Ascending aorta (tissue), 2 donors: ENCODE measurements at regions not wholly inside any gene's neighbourhood (a gene's known extent, or its start where the extent isn't known, plus 50 kb on each side); places are given as distances from the start of the nearest gene placed in this dataset.
"Not testable (repeated sequence)": the region's sequence is repeated elsewhere in the genome, so short reads cannot be mapped to it uniquely, and the experiment has no call there.

Experiments
- DNase-seq, 2 donors: peaks; one replicate each; pipeline ENCODE4 v3.0.0-alpha.2; 2019; ENCODE audit warnings: low spot score in 2 of 2
- H3K27ac ChIP-seq, 2 donors: fragments of 200-600 bp; sonication (generic); one replicate each; pipeline ENCODE4 v1.5.1; 2016 to 2017; ENCODE audit warnings: mild to moderate bottlenecking in 1 of 2
- H3K27me3 ChIP-seq: fragments of 200-600 bp; sonication (generic); one replicate; pipeline ENCODE4 v1.5.1; 2017
- H3K36me3 ChIP-seq, 2 donors: fragments of 200-600 bp; sonication (generic); one replicate each; pipeline ENCODE4 v1.5.1; 2016
- H3K4me1 ChIP-seq, 2 donors: fragments of 200-600 bp; sonication (generic); one replicate each; pipeline ENCODE4 v1.5.1; 2016 to 2017; ENCODE audit warnings: mild to moderate bottlenecking in 1 of 2
- H3K4me3 ChIP-seq, 2 donors: fragments of 200-600 bp; sonication (generic); one replicate each; pipeline ENCODE4 v1.5.1; 2016 to 2017; ENCODE audit warnings: mild to moderate bottlenecking in 1 of 2
- H3K9me3 ChIP-seq, 2 donors: fragments of 200-600 bp; sonication (generic); one replicate each; pipeline ENCODE4 v1.5.1; 2016
- CTCF ChIP-seq, 3 experiments: fragments of 200-600 bp in 2 of 3; fragments of 450-650 bp in 1 of 3; sonication (generic) in 2 of 3; IDR thresholded peaks; one replicate each; pipeline ENCODE4 v1.5.1; 2016 to 2019; ENCODE audit warnings: antibody characterized with exemption in 3 of 3, mild to moderate bottlenecking in 1 of 3, moderate library complexity in 1 of 3
- intact Hi-C: fragments of 100-400 bp; cut with DNase I; formaldehyde crosslinking; loops from one replicate; pipeline ENCODE4 v1.15.1; 2023

- no peaks in the 10 kb centered on the region for H3K4me1 ChIP-seq
- TF ChIP-seq CTCF (IDR thresholded peaks at IDR 0.05): no peak
- intact Hi-C loops: no loop called here
These were observed 154.0 kb downstream of the LY86 start for GRCh38 chr6:6742535-6742934.

DNA sequence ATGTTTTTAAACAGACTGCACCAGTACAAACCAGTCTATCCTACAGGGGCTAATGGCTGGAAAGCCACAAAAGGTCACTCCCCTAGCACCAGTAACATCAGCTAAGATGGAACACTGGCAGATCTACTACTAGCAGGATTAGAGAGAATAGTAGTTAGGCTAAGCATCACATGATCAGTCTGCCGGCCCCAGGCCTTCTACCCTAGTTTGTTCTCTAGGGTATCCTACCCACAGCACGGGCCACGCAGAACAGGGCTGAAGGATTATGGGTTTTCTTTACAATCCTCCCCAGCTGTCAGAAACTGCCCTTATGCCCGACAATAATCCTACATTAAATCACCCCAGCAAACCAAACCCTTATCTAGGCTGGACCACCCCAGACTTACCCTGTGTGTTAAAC, 156.0 kb downstream of the LY86 start:
- H3K36me3 ChIP-seq: no peaks in the 10 kb centered on the region
- H3K4me1 ChIP-seq: no peaks in the 10 kb centered on the region
- no peaks in the 10 kb centered on the region for H3K9me3 ChIP-seq
- TF ChIP-seq CTCF (IDR thresholded peaks at IDR 0.05): no peak
- H3K4me3 ChIP-seq: no peak overlapping the region
- intact Hi-C loops: no loop called here
- DNase-seq: no peak
- H3K27ac ChIP-seq: no peak overlapping the region
- no peaks in the 10 kb centered on the region for H3K27me3 ChIP-seq

More at GRCh38 chr6:6742535-6742934, 154.0 kb downstream of the LY86 start:
- H3K27me3 ChIP-seq: no peaks in the 10 kb centered on the region
- DNase-seq: no peak
- no peaks in the 10 kb centered on the region for H3K36me3 ChIP-seq
- no peak overlapping the region for H3K27ac ChIP-seq
- H3K4me3 ChIP-seq: no peak overlapping the region
- H3K9me3 ChIP-seq: no peaks in the 10 kb centered on the region

GRCh38 chr6:6745637-6746332, 157.3 kb downstream of the LY86 start:
- H3K27me3 ChIP-seq, H3K9me3 ChIP-seq, H3K4me1 ChIP-seq, H3K27ac ChIP-seq, DNase-seq, intact Hi-C loops, H3K4me3 ChIP-seq, H3K36me3 ChIP-seq: not testable (repeated sequence)

DNA sequence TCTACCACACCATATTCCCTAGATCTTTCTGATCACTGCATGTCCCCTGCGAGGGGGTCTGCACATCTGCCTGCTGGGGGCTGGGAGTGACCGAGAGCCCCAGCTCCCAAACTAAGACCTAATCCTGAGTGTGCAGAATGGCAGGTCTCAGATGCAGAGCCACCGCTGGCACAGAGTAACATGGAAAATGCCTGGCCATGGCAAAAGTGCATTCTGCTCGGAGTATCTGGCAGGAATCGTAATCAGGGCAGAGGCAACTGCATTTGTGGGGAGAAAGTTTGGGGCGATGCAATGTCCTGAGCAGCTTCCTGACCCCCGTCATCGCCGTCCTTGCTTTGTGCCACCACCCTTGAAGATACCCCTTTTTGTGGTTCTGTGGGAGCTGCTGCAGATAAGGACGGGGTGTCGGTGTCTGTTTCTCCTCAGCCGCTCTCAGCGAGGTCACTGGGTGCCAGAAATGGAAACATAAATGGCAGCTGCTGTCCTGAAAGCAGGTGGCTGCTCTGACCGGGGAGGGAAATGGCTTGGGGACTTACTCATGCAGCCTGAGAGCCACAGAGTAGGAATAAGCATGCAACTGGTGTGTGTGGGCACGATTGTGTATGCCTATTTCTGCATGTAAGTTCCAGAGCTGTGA, 157.9 kb downstream of the LY86 start:
- H3K4me1 ChIP-seq: no peaks in the 10 kb centered on the region
- DNase-seq: no peak
- H3K27ac ChIP-seq: no peak overlapping the region

DNA sequence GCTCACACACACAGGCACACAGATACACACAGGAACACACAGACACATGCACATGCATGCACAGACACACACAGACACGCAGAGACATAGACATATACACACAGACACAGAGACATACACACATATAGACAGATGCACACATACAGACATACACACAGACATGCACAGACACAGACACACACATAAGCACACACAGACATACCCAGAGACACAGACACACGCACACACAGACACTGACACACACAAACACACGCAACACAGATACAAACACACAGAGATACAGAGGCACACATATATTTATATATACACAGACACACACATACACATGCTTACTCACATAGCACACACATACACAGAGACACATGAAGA, 158.4 kb downstream of the LY86 start:
- Histone ChIP-seq H3K27ac (no peak overlapping the region), H3K9me3 (no peaks in the 10 kb centered on the region), H3K4me3 (no peak overlapping the region), H3K36me3 (no peaks in the 10 kb centered on the region), H3K27me3 (no peaks in the 10 kb centered on the region), H3K4me1 (no peaks in the 10 kb centered on the region)
- DNase-seq: no peak
- intact Hi-C loops: no loop called here
- no peak for TF ChIP-seq CTCF (IDR thresholded peaks at IDR 0.05)

More for the DNA sequence above, 157.9 kb downstream of the LY86 start:
- H3K36me3 ChIP-seq: no peaks in the 10 kb centered on the region
- intact Hi-C loops: no loop called here
- no peaks in the 10 kb centered on the region for H3K9me3 ChIP-seq
- no peak for TF ChIP-seq CTCF (IDR thresholded peaks at IDR 0.05)
- H3K4me3 ChIP-seq: no peak overlapping the region
- H3K27me3 ChIP-seq: no peaks in the 10 kb centered on the region

DNA sequence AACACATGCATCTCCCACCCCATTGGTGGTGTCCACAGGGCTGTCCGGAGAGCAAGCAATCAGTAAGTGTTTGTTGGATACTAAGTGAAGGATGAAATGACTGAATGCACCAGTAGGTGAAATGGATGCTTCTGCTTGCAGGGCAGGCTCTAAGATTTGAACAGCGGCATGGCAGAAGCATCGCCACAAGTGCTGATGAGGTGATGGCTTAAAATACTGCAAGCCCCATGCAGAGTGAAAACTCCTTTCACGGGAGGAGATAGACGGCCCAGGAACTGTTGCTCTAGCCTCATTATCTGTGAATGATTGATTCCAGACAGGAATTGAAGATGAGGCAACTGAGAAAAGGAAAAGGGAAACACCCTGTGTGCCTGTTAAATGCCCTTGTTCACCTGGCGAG, 158.9 kb downstream of the LY86 start:
- TF ChIP-seq CTCF (IDR thresholded peaks at IDR 0.05): no peak
- Histone ChIP-seq H3K27me3 (no peaks in the 10 kb centered on the region), H3K27ac (no peak overlapping the region), H3K4me3 (no peak overlapping the region), H3K9me3 (no peaks in the 10 kb centered on the region), H3K36me3 (no peaks in the 10 kb centered on the region), H3K4me1 (no peaks in the 10 kb centered on the region)
- intact Hi-C loops: no loop called here
- DNase-seq: no peak
